HEK293 (cell line): ENCODE measurements at regions not wholly inside any gene's neighbourhood (a gene's known extent, or its start where the extent isn't known, plus 50 kb on each side); places are given as distances from the start of the nearest gene placed in this dataset.

ENCODE experiments used
- CTCF ChIA-PET: fragments of 350-600 bp; formaldehyde crosslinking; extraction: SDS; loops from one replicate; lab custom pipeline; 2021; ENCODE audit warnings: antibody characterized with exemption; lab: Yijun Ruan, JAX
- POLR2A ChIA-PET: fragments of 300-600 bp; formaldehyde crosslinking; extraction: SDS; loops from one replicate; lab custom pipeline; 2020; ENCODE audit warnings: antibody characterized with exemption, inconsistent platforms; lab: Yijun Ruan, JAX
- H3K27ac ChIP-seq: fragments of 200-500 bp; sonication (Bioruptor generic); 2 replicates; pipeline ENCODE4 v1.5.1; 2014; ENCODE audit warnings: low read depth, low read length, control low read depth, inconsistent platforms; ENCODE audit errors: extremely low read depth
- H3K36me3 ChIP-seq, 2 experiments: fragments of 200-500 bp in 1 of 2; sonication (Bioruptor generic) in 1 of 2; 1 replicate in 1 of 2; 2 replicates in 1 of 2; pipeline ENCODE4 v1.5.1; 2014 to 2017; ENCODE audit warnings: inconsistent platforms in 2 of 2, low read length in 2 of 2; ENCODE audit not compliant: control insufficient read depth in 2 of 2, insufficient read depth in 1 of 2
- H3K4me1 ChIP-seq: fragments of 200-500 bp; sonication (Bioruptor generic); 2 replicates; pipeline ENCODE4 v1.5.1; 2014; ENCODE audit warnings: mild to moderate bottlenecking, low read length, inconsistent platforms; ENCODE audit not compliant: control insufficient read depth, insufficient read depth
- H3K4me3 ChIP-seq: 2 replicates; pipeline ENCODE4 v1.5.1; 2011; ENCODE audit warnings: low read depth, mild to moderate bottlenecking, control low read depth, low read length, moderate library complexity
- H3K9me3 ChIP-seq: fragments of 200-500 bp; sonication (Bioruptor generic); 2 replicates; pipeline ENCODE4 v1.5.1; 2014; ENCODE audit warnings: low read depth, low read length, inconsistent platforms; ENCODE audit not compliant: control insufficient read depth, insufficient read depth
- KLF1 ChIP-seq: fragments of 450-650 bp; formaldehyde crosslinking; IDR thresholded peaks from 2 replicates; pipeline ENCODE4 v1.5.1; 2016; ENCODE audit warnings: missing biosample characterization, missing genetic modification characterization
- KLF7 ChIP-seq: fragments of 450-650 bp; formaldehyde crosslinking; IDR thresholded peaks from 2 replicates; pipeline ENCODE4 v1.5.1; 2016; ENCODE audit warnings: missing biosample characterization, missing genetic modification characterization, borderline replicate concordance
- OSR2 ChIP-seq: fragments of 450-650 bp; formaldehyde crosslinking; IDR thresholded peaks from 2 replicates; pipeline ENCODE4 v1.5.1; 2016; ENCODE audit warnings: missing biosample characterization, missing genetic modification characterization
- SCRT2 ChIP-seq: fragments of 450-650 bp; formaldehyde crosslinking; IDR thresholded peaks from 2 replicates; pipeline ENCODE4 v1.5.1; 2016; ENCODE audit warnings: missing biosample characterization, missing genetic modification characterization
- YY1 ChIP-seq: fragments of 450-650 bp; formaldehyde crosslinking; IDR thresholded peaks from 2 replicates; pipeline ENCODE4 v1.5.1; 2018; ENCODE audit warnings: missing biosample characterization, missing genetic modification characterization
- ZBTB48 ChIP-seq: fragments of 450-650 bp; formaldehyde crosslinking; IDR thresholded peaks from 2 replicates; pipeline ENCODE4 v1.5.1; 2016; ENCODE audit warnings: missing biosample characterization, missing genetic modification characterization
- ZNF184 ChIP-seq: fragments of 450-650 bp; IDR thresholded peaks from 2 replicates; pipeline ENCODE4 v1.5.1; 2018; ENCODE audit warnings: missing biosample characterization, mild to moderate bottlenecking, missing genetic modification characterization
- ZNF423 ChIP-seq: fragments of 450-650 bp; formaldehyde crosslinking; IDR thresholded peaks from 2 replicates; pipeline ENCODE4 v1.5.1; 2016; ENCODE audit warnings: missing biosample characterization, missing genetic modification characterization
- ZNF510 ChIP-seq: fragments of 450-650 bp; formaldehyde crosslinking; IDR thresholded peaks from 2 replicates; pipeline ENCODE4 v1.5.1; 2018; ENCODE audit warnings: mild to moderate bottlenecking, missing genetic modification characterization, missing biosample characterization; ENCODE audit not compliant: insufficient replicate concordance
- ZNF529 ChIP-seq: fragments of 450-650 bp; formaldehyde crosslinking; IDR thresholded peaks from 2 replicates; pipeline ENCODE4 v1.5.1; 2017; ENCODE audit warnings: missing genetic modification characterization, missing biosample characterization; ENCODE audit not compliant: insufficient replicate concordance
- ZNF596 ChIP-seq: fragments of 450-650 bp; IDR thresholded peaks from 2 replicates; pipeline ENCODE4 v1.5.0; 2018; ENCODE audit warnings: missing biosample characterization, mild to moderate bottlenecking, missing genetic modification characterization, moderate library complexity
- ZNF610 ChIP-seq: fragments of 450-650 bp; formaldehyde crosslinking; IDR thresholded peaks from 2 replicates; pipeline ENCODE4 v1.5.1; 2016; ENCODE audit warnings: missing biosample characterization, missing genetic modification characterization, borderline replicate concordance
- ZNF677 ChIP-seq: fragments of 450-650 bp; IDR thresholded peaks from 2 replicates; pipeline ENCODE4 v1.5.0; 2018; ENCODE audit warnings: missing biosample characterization, mild to moderate bottlenecking, missing genetic modification characterization, moderate library complexity
- TF ChIP-seq, protein P1 (sequence below): fragments of 450-650 bp; formaldehyde crosslinking; IDR thresholded peaks from 2 replicates; pipeline ENCODE4 v1.5.1; 2016; ENCODE audit warnings: missing biosample characterization, missing genetic modification characterization
- TF ChIP-seq, protein P2 (sequence below): fragments of 450-650 bp; formaldehyde crosslinking; IDR thresholded peaks from 2 replicates; pipeline ENCODE4 v1.5.1; 2016; ENCODE audit warnings: missing biosample characterization, missing genetic modification characterization, low read depth
- TF ChIP-seq, protein P3 (sequence below): fragments of 450-650 bp; formaldehyde crosslinking; IDR thresholded peaks from 2 replicates; pipeline ENCODE4 v1.5.1; 2016; ENCODE audit warnings: missing biosample characterization, missing genetic modification characterization
- TF ChIP-seq, protein P4 (sequence below): fragments of 450-650 bp; formaldehyde crosslinking; IDR thresholded peaks from 2 replicates; pipeline ENCODE4 v1.5.1; 2016; ENCODE audit warnings: missing biosample characterization, missing genetic modification characterization
- TF ChIP-seq, protein P5 (sequence below): fragments of 450-650 bp; formaldehyde crosslinking; IDR thresholded peaks from 2 replicates; pipeline ENCODE4 v1.5.1; 2016; ENCODE audit warnings: missing biosample characterization, missing genetic modification characterization

DNA sequence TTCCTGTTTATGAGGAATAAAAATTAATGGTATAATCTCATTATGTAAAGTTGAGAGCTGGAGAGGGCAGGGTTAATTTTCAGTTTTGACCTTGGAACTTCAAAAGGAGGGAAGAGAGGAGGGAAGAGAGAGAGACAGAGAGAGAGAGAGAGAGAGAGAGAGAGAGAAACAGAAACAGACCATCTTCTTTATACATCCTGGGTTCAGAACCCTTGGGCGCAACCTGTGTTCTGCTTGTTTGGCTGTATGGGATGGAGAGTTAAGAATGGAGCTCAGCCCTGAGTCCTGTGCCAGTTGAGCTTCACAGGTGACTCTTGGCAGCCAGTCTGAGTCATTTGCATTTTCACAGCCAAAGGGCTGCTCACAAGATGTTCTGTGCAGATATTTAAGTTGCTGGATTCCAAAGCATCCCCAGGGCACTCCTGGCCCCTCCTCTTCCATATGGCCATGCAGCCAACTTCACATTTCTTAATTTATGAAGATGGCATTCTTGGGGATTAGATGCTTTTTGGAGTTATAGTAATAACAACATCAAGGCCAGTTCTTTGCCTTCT lies 143.5 kb downstream of the CARTPT start:
- no peaks in the 10 kb centered on the region for H3K9me3 ChIP-seq
- no peaks in the 10 kb centered on the region for H3K4me1 ChIP-seq
- H3K27ac ChIP-seq, result no peak overlapping the region
- TF ChIP-seq ZNF596, result peak; percentile 78
- TF ChIP-seq ZNF677 (tag by site-specific recombination), result no peak
- no peak overlapping the region for H3K4me3 ChIP-seq
- ChIA-PET CTCF (interaction anchor here (0.6 kb wide), 2 partner anchors 88 to 308 kb away, joined by 3 to 5 read pairs; no protein-coding TSS in a partner anchor), POLR2A (no interaction called here)
- H3K36me3 ChIP-seq, result no peaks in the 10 kb centered on the region

DNA sequence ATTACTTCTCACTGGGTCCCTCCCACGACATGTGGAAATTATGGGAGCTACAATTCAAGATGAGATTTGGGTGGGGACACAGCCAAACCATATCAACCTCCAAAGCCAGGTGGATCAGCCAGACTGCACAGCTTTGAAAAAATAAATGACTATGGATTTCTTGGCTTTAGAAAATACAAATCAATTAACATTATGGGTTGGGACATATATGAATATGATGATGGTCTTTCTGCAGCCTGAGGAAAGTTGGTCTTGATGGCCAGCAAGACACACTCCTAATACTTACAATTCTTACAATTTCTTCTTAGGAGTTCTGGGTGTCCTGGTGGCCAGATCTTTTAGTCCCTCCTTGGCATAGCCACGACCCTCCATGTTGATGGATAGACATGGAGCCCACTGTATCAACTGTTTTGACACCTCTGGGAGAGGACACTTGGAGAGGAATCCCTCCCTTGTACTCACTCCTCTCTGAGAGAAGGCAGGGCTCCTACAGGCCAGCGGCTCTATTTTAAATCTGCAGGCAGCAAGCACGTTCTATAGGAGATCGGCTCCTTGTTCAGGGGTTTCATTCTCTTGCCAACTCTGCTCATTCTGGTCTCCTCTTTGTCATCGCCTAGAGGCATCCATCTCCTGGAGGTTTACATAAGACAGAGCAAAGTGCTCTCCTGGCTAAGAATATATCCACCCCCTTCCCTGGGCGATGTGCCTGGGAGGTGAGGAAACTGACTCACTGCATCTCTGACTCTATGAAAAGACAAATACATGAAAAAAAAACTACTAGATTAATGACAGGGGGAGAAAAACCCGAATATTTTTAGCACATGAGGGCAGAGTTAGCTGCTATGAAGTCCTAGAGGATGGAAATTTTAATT lies 145.9 kb downstream of the CARTPT start:
- Histone ChIP-seq H3K9me3 (no peaks in the 10 kb centered on the region), H3K27ac (no peak overlapping the region), H3K4me1 (no peaks in the 10 kb centered on the region), H3K36me3 (no peaks in the 10 kb centered on the region), H3K4me3 (no peak overlapping the region)
- POLR2A ChIA-PET, result no interaction called here
- CTCF ChIA-PET, result no interaction called here
- TF ChIP-seq, protein P1, sequence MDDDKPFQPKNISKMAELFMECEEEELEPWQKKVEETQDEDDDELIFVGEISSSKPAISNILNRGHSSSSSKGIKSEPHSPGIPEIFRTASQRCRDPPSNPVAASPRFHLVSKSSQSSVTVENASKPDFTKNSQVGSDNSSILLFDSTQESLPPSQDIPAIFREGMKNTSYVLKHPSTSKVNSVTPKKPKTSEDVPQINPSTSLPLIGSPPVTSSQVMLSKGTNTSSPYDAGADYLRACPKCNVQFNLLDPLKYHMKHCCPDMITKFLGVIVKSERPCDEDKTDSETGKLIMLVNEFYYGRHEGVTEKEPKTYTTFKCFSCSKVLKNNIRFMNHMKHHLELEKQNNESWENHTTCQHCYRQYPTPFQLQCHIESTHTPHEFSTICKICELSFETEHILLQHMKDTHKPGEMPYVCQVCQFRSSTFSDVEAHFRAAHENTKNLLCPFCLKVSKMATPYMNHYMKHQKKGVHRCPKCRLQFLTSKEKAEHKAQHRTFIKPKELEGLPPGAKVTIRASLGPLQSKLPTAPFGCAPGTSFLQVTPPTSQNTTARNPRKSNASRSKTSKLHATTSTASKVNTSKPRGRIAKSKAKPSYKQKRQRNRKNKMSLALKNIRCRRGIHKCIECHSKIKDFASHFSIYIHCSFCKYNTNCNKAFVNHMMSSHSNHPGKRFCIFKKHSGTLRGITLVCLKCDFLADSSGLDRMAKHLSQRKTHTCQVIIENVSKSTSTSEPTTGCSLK (tag by site-specific recombination), result no peak
- TF ChIP-seq KLF1 (tag by site-specific recombination) (no peak), ZNF184 (tag by site-specific recombination) (no peak), ZNF529 (tag by site-specific recombination) (no peak), ZNF510 (no peak), OSR2 (tag by site-specific recombination) (no peak), SCRT2 (tag by site-specific recombination) (no peak), ZNF610 (tag by site-specific recombination) (no peak), ZNF423 (tag by site-specific recombination) (no peak), KLF7 (tag by site-specific recombination) (no peak), YY1 (tag by site-specific recombination) (no peak), ZBTB48 (tag by site-specific recombination) (no peak)
- TF ChIP-seq, protein P2, sequence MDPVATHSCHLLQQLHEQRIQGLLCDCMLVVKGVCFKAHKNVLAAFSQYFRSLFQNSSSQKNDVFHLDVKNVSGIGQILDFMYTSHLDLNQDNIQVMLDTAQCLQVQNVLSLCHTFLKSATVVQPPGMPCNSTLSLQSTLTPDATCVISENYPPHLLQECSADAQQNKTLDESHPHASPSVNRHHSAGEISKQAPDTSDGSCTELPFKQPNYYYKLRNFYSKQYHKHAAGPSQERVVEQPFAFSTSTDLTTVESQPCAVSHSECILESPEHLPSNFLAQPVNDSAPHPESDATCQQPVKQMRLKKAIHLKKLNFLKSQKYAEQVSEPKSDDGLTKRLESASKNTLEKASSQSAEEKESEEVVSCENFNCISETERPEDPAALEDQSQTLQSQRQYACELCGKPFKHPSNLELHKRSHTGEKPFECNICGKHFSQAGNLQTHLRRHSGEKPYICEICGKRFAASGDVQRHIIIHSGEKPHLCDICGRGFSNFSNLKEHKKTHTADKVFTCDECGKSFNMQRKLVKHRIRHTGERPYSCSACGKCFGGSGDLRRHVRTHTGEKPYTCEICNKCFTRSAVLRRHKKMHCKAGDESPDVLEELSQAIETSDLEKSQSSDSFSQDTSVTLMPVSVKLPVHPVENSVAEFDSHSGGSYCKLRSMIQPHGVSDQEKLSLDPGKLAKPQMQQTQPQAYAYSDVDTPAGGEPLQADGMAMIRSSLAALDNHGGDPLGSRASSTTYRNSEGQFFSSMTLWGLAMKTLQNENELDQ (tag by site-specific recombination), result no peak
- TF ChIP-seq, protein P3, sequence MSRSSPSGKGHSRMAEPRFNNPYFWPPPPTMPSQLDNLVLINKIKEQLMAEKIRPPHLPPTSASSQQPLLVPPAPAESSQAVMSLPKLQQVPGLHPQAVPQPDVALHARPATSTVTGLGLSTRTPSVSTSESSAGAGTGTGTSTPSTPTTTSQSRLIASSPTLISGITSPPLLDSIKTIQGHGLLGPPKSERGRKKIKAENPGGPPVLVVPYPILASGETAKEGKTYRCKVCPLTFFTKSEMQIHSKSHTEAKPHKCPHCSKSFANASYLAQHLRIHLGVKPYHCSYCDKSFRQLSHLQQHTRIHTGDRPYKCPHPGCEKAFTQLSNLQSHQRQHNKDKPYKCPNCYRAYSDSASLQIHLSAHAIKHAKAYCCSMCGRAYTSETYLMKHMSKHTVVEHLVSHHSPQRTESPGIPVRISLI (tag by site-specific recombination), result no peak
- TF ChIP-seq, protein P4, sequence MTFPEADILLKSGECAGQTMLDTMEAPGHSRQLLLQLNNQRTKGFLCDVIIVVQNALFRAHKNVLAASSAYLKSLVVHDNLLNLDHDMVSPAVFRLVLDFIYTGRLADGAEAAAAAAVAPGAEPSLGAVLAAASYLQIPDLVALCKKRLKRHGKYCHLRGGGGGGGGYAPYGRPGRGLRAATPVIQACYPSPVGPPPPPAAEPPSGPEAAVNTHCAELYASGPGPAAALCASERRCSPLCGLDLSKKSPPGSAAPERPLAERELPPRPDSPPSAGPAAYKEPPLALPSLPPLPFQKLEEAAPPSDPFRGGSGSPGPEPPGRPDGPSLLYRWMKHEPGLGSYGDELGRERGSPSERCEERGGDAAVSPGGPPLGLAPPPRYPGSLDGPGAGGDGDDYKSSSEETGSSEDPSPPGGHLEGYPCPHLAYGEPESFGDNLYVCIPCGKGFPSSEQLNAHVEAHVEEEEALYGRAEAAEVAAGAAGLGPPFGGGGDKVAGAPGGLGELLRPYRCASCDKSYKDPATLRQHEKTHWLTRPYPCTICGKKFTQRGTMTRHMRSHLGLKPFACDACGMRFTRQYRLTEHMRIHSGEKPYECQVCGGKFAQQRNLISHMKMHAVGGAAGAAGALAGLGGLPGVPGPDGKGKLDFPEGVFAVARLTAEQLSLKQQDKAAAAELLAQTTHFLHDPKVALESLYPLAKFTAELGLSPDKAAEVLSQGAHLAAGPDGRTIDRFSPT, result no peak
- TF ChIP-seq, protein P5, sequence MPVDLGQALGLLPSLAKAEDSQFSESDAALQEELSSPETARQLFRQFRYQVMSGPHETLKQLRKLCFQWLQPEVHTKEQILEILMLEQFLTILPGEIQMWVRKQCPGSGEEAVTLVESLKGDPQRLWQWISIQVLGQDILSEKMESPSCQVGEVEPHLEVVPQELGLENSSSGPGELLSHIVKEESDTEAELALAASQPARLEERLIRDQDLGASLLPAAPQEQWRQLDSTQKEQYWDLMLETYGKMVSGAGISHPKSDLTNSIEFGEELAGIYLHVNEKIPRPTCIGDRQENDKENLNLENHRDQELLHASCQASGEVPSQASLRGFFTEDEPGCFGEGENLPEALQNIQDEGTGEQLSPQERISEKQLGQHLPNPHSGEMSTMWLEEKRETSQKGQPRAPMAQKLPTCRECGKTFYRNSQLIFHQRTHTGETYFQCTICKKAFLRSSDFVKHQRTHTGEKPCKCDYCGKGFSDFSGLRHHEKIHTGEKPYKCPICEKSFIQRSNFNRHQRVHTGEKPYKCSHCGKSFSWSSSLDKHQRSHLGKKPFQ (tag by site-specific recombination), result no peak
